Liver (tissue), 8 donors: ENCODE measurements at regions not wholly inside any gene's neighbourhood (a gene's known extent, or its start where the extent isn't known, plus 50 kb on each side); places are given as distances from the start of the nearest gene placed in this dataset.

Experiments used
- DNase-seq: peaks from one replicate; pipeline ENCODE4 v3.0.0-alpha.2; 2017; ENCODE audit warnings: low spot score
- H3K27ac ChIP-seq, 2 donors: one replicate each; pipeline ENCODE4 v1.7.0; 2013; ENCODE audit warnings: inconsistent platforms in 2 of 2, low read length in 2 of 2, control low read depth in 1 of 2, low read depth in 1 of 2, mild to moderate bottlenecking in 1 of 2
- H3K27me3 ChIP-seq, 4 donors: one replicate each; pipeline versions ENCODE4 v1.6.1 to v1.7.0; 2013; ENCODE audit warnings: low read length in 3 of 4, inconsistent platforms in 1 of 4, mild to moderate bottlenecking in 1 of 4, moderate library complexity in 1 of 4; ENCODE audit not compliant: control insufficient read depth in 4 of 4, insufficient read depth in 4 of 4
- H3K36me3 ChIP-seq, 4 donors: one replicate each; pipeline versions ENCODE4 v1.6.1 to v1.7.0; 2013; ENCODE audit warnings: low read length in 3 of 4, mild to moderate bottlenecking in 3 of 4, low read depth in 1 of 4, moderate library complexity in 1 of 4; ENCODE audit not compliant: control insufficient read depth in 4 of 4, insufficient read depth in 3 of 4
- H3K4me1 ChIP-seq, 4 donors: one replicate each; pipeline versions ENCODE4 v1.6.1 to v1.7.0; 2013; ENCODE audit warnings: low read length in 3 of 4, mild to moderate bottlenecking in 3 of 4, moderate library complexity in 1 of 4; ENCODE audit not compliant: control insufficient read depth in 4 of 4, insufficient read depth in 4 of 4
- H3K4me3 ChIP-seq, 3 donors: one replicate each; pipeline versions ENCODE4 v1.6.1 to v1.7.0; 2013; ENCODE audit warnings: low read length in 3 of 3, control low read depth in 1 of 3, low read depth in 1 of 3, mild to moderate bottlenecking in 1 of 3
- H3K9ac ChIP-seq, 2 donors: one replicate each; pipeline ENCODE4 v1.7.0; 2013; ENCODE audit warnings: low read length in 2 of 2, mild to moderate bottlenecking in 2 of 2, moderate library complexity in 2 of 2, control low read depth in 1 of 2, low read depth in 1 of 2
- H3K9me3 ChIP-seq, 4 donors: one replicate each; pipeline versions ENCODE4 v1.6.1 to v1.7.0; 2013; ENCODE audit warnings: low read length in 3 of 4; ENCODE audit not compliant: control insufficient read depth in 4 of 4
- ATF3 ChIP-seq: IDR thresholded peaks from 2 replicates; pipeline ENCODE4 v1.6.1; 2016; ENCODE audit warnings: antibody characterized with exemption
- CTCF ChIP-seq: fragments of 150-350 bp; IDR thresholded peaks from 2 replicates; pipeline ENCODE4 v1.5.1; 2017; ENCODE audit warnings: improper control_type of control experiment, low read depth, low read length; ENCODE audit not compliant: missing input control
- EGR1 ChIP-seq, 2 donors: IDR thresholded peaks; 2 replicates each; pipeline ENCODE4 v1.6.1; 2016 to 2018; ENCODE audit warnings: antibody characterized with exemption in 2 of 2, low read depth in 2 of 2
- FOXA1 ChIP-seq: IDR thresholded peaks from 2 replicates; pipeline ENCODE4 v1.6.1; 2016; ENCODE audit warnings: antibody characterized with exemption
- FOXA2 ChIP-seq: IDR thresholded peaks from 2 replicates; pipeline ENCODE4 v1.6.1; 2016; ENCODE audit warnings: antibody characterized with exemption
- GABPA ChIP-seq, 2 donors: IDR thresholded peaks in 1 of 2; conservative IDR thresholded peaks in 1 of 2; 2 replicates each; pipeline ENCODE4 v1.6.1; 2016; ENCODE audit warnings: antibody characterized with exemption in 2 of 2, mild to moderate bottlenecking in 1 of 2, moderate library complexity in 1 of 2
- HNF4A ChIP-seq, 2 donors: conservative IDR thresholded peaks; 2 replicates each; pipeline ENCODE4 v1.6.1; 2016; ENCODE audit warnings: antibody characterized with exemption in 2 of 2, mild to moderate bottlenecking in 2 of 2
- HNF4G ChIP-seq: IDR thresholded peaks from 2 replicates; pipeline ENCODE4 v1.6.1; 2016; ENCODE audit warnings: antibody characterized with exemption
- JUND ChIP-seq, 2 donors: IDR thresholded peaks; 2 replicates each; pipeline ENCODE4 v1.6.1; 2016; ENCODE audit warnings: antibody characterized with exemption in 2 of 2
- MAX ChIP-seq: IDR thresholded peaks from 2 replicates; pipeline ENCODE4 v1.6.1; 2016; ENCODE audit warnings: antibody characterized with exemption
- NR2F2 ChIP-seq: IDR thresholded peaks from 2 replicates; pipeline ENCODE4 v1.6.1; 2016; ENCODE audit warnings: antibody characterized with exemption
- RAD21 ChIP-seq, 2 donors: IDR thresholded peaks; 2 replicates each; pipeline ENCODE4 v1.6.1; 2016; ENCODE audit warnings: antibody characterized with exemption in 2 of 2, mild to moderate bottlenecking in 2 of 2
- REST ChIP-seq: IDR thresholded peaks from 2 replicates; pipeline ENCODE4 v1.6.1; 2016; ENCODE audit warnings: antibody characterized with exemption, mild to moderate bottlenecking
- RXRA ChIP-seq, 2 donors: IDR thresholded peaks; 2 replicates each; pipeline ENCODE4 v1.6.1; 2017 to 2018; ENCODE audit warnings: antibody characterized with exemption in 2 of 2, mild to moderate bottlenecking in 1 of 2
- SP1 ChIP-seq: IDR thresholded peaks from 2 replicates; pipeline ENCODE4 v1.6.1; 2018; ENCODE audit warnings: antibody characterized with exemption, mild to moderate bottlenecking
- TAF1 ChIP-seq: conservative IDR thresholded peaks from 2 replicates; pipeline ENCODE4 v1.6.1; 2016; ENCODE audit warnings: antibody characterized with exemption, mild to moderate bottlenecking
- YY1 ChIP-seq: IDR thresholded peaks from 2 replicates; pipeline ENCODE4 v1.6.1; 2016; ENCODE audit warnings: antibody characterized with exemption, mild to moderate bottlenecking
- ZBTB33 ChIP-seq: IDR thresholded peaks from 2 replicates; pipeline ENCODE4 v1.6.1; 2016; ENCODE audit warnings: antibody characterized with exemption
- WGBS: extraction: QIAGEN DNeasy Blood & Tissue Kit; methylation state at CpG from one replicate; pipeline ENCODE4 v1.1.7; 2013; 5-methylcytosine and 5-hydroxymethylcytosine counted together
- donor health status: healthy.
- donor health status: healthy.
- donor health status: healthy.
- donor health status: healthy.
- donor health status: healthy.

- H3K4me1 ChIP-seq = peaks cover 5 to 17% (median 7%) of the 10 kb centered on the region in 4 donors
- H3K4me3 ChIP-seq = peak overlapping the region in 1 of 3 donors; percentile 16
- no peaks in the 10 kb centered on the region for H3K9me3 ChIP-seq
- DNase-seq = no peak
- H3K36me3 ChIP-seq = no peaks in the 10 kb centered on the region
- peak overlapping the region; percentile 59 to 63 for H3K27ac ChIP-seq
- TF ChIP-seq JUND (IDR thresholded peaks at IDR 0.05) (no peak), TAF1 (no peak), RXRA (IDR thresholded peaks at IDR 0.05) (peak; percentile 79 to 90), HNF4G (no peak), FOXA2 (no peak), EGR1 (IDR thresholded peaks at IDR 0.05; ENCODE audit: low read depth in 2 of 2) (no peak), CTCF (no peak), HNF4A (conservative IDR thresholded peaks at IDR 0.05) (peak; percentile 34 to 60), YY1 (peak; percentile 64), GABPA (IDR thresholded peaks at IDR 0.05 in 1 of 2, conservative IDR thresholded peaks at IDR 0.05 in 1 of 2) (no peak), ZBTB33 (no peak), NR2F2 (no peak), SP1 (peak; percentile 58), ATF3 (no peak), MAX (no peak), FOXA1 (no peak), RAD21 (IDR thresholded peaks at IDR 0.05) (peak; percentile 8 to 16), REST (no peak)
- no peaks in the 10 kb centered on the region for H3K27me3 ChIP-seq
- 35% methylated on average over 3 of the region's 3 CpGs for WGBS
- no peak overlapping the region for H3K9ac ChIP-seq
Observed at GRCh38 chr4:40687676-40688389, 58.2 kb upstream of the RBM47 start.
